ENCODE measurements at regions not wholly inside any gene's neighbourhood (a gene's known extent, or its start where the extent isn't known, plus 50 kb on each side); places are given as distances from the start of the nearest gene placed in this dataset.

- TF ChIP-seq RAD21 (conservative IDR thresholded peaks at IDR 0.05) = no peak
- TF ChIP-seq CTCF (IDR thresholded peaks at IDR 0.05; ENCODE audit: poor library complexity, severe bottlenecking) = no peak
- no peak for TF ChIP-seq POLR2AphosphoS5 (IDR thresholded peaks at IDR 0.05)
- TF ChIP-seq SMC3 (conservative IDR thresholded peaks at IDR 0.05; ENCODE audit: poor library complexity) = no peak
- TF ChIP-seq REST (IDR thresholded peaks at IDR 0.05; ENCODE audit: borderline replicate concordance) = no peak
- TF ChIP-seq EP300 (conservative IDR thresholded peaks at IDR 0.05; ENCODE audit: poor library complexity, severe bottlenecking) = no peak
- no peak for TF ChIP-seq TAF1 (IDR thresholded peaks at IDR 0.05; ENCODE audit: low read depth)
- no peak for TF ChIP-seq EZH2 (IDR thresholded peaks at IDR 0.05; ENCODE audit: borderline replicate concordance, insufficient read depth, low read length, poor library complexity, severe bottlenecking)
- no peak for TF ChIP-seq MXI1 (conservative IDR thresholded peaks at IDR 0.05; ENCODE audit: poor library complexity, severe bottlenecking)
These were observed 270.0 kb downstream of the CYRIA start for GRCh38 chr2:16395601-16396000.
